Body of pancreas (tissue), 4 donors: ENCODE measurements at regions not wholly inside any gene's neighbourhood (a gene's known extent, or its start where the extent isn't known, plus 50 kb on each side); places are given as distances from the start of the nearest gene placed in this dataset.

Source experiments
- CTCF ChIP-seq, 7 experiments: fragments of 450-650 bp in 4 of 7; fragments of 200-600 bp in 3 of 7; sonication (generic) in 3 of 7; IDR thresholded peaks; one replicate each; pipeline ENCODE4 v1.5.1; 2016 to 2019; ENCODE audit warnings: antibody characterized with exemption in 7 of 7
- POLR2A ChIP-seq, 3 donors: fragments of 450-650 bp; IDR thresholded peaks; one replicate each; pipeline ENCODE4 v1.6.1; 2016; ENCODE audit warnings: antibody characterized with exemption in 3 of 3, mild to moderate bottlenecking in 2 of 3

GRCh38 chr2:8535821-8536685 lies 145.8 kb upstream of the ID2 start:
- no peak for TF ChIP-seq POLR2A (IDR thresholded peaks at IDR 0.05)
- TF ChIP-seq CTCF (IDR thresholded peaks at IDR 0.05), result no peak
